Esophagus squamous epithelium (tissue), 4 donors: ENCODE measurements at regions not wholly inside any gene's neighbourhood (a gene's known extent, or its start where the extent isn't known, plus 50 kb on each side); places are given as distances from the start of the nearest gene placed in this dataset.

ENCODE experiments used
- POLR2A ChIP-seq, 4 donors: fragments of 450-650 bp; IDR thresholded peaks; one replicate each; pipeline ENCODE4 v1.6.1; 2017; ENCODE audit warnings: antibody characterized with exemption in 4 of 4, mild to moderate bottlenecking in 4 of 4, moderate library complexity in 3 of 4
- TF ChIP-seq, protein P1 (sequence below), 6 experiments: fragments of 450-650 bp in 4 of 6; fragments of 200-600 bp in 2 of 6; sonication (generic) in 2 of 6; IDR thresholded peaks; one replicate each; pipeline ENCODE4 v1.5.1; 2016 to 2019; ENCODE audit warnings: antibody characterized with exemption in 6 of 6, mild to moderate bottlenecking in 4 of 6, moderate library complexity in 4 of 6

DNA sequence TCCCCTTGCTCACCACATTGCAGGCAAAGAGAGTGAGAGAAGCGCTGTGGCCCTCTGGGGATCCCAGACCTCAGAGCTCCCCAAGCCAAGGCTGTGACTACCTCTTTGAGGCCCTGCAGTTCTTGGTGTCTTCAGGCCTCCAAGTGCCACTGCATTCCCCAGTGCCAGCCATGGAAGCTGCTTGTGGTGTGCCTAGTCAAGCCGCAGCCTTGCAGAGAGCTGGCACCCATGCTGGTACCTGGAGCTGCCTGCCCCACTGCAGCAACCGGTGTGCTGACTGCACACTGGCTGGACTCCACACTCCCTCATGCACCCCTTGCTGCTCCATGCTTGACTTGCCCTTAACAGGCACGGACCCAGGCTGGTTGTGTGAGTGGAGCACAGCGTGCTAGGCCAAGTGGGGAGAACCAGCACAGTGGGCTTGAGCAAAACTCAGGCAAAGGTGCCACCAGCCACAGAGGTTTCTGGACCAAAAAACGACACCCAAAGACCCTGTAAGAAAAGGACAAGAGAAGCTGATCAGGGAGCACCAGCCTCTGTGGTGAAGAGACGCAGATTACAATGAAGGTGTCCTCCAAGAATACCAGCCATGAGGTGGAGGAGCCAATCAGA, 113.5 kb upstream of the TMEM18 start:
- TF ChIP-seq, protein P1, sequence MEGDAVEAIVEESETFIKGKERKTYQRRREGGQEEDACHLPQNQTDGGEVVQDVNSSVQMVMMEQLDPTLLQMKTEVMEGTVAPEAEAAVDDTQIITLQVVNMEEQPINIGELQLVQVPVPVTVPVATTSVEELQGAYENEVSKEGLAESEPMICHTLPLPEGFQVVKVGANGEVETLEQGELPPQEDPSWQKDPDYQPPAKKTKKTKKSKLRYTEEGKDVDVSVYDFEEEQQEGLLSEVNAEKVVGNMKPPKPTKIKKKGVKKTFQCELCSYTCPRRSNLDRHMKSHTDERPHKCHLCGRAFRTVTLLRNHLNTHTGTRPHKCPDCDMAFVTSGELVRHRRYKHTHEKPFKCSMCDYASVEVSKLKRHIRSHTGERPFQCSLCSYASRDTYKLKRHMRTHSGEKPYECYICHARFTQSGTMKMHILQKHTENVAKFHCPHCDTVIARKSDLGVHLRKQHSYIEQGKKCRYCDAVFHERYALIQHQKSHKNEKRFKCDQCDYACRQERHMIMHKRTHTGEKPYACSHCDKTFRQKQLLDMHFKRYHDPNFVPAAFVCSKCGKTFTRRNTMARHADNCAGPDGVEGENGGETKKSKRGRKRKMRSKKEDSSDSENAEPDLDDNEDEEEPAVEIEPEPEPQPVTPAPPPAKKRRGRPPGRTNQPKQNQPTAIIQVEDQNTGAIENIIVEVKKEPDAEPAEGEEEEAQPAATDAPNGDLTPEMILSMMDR (IDR thresholded peaks at IDR 0.05), result no peak
- TF ChIP-seq POLR2A (IDR thresholded peaks at IDR 0.05), result no peak
